ENCODE measurements at regions not wholly inside any gene's neighbourhood (a gene's known extent, or its start where the extent isn't known, plus 50 kb on each side); places are given as distances from the start of the nearest gene placed in this dataset.

DNA sequence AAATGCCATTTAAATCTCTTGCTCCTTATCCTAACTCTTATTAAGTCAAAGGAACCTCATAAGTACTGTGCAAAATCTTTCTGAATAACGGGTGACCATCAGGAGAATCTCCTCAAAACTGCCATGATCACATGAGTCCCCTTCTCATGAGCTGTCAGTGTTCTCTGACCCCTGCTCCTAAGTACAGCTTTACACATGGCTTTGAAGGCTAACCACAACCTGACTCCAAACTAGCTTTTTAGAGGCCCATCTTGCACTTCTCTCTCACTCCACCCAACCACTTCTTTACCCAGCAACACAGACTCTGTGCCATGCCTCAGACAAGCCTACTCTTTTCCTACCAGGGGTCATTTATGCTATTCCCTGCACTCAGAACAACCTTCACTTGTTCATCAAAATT lies 253.8 kb downstream of the GPD2 start:
- no peak for ATAC-seq
- no peaks in the 10 kb centered on the region for H3K27me3 Mint-ChIP-seq (ENCODE audit: insufficient read depth, low read depth, poor library complexity)

GRCh38 chr2:156691014-156691413 lies 254.8 kb downstream of the GPD2 start:
- no peaks in the 10 kb centered on the region for H4K20me1 ChIP-seq (replicated peaks; ENCODE audit: insufficient read depth)
- 0 out of 2 replicates have a peak, but pooled peaks cover 6% of the 10 kb centered on the region for H3K4me1 ChIP-seq (ENCODE audit: insufficient read depth)
- H3K9me2 ChIP-seq (ENCODE audit: insufficient read depth) = no peaks in the 10 kb centered on the region
- no peaks in the 10 kb centered on the region for H3K36me3 ChIP-seq (ENCODE audit: insufficient read depth)
- H3K4me1 Mint-ChIP-seq = peaks cover 18% of the 10 kb centered on the region
- no peaks in the 10 kb centered on the region for H3F3A ChIP-seq (replicated peaks; ENCODE audit: low read depth)
- H3K27ac Mint-ChIP-seq = no peak overlapping the region
- no peak for ATAC-seq
- H3K9me3 Mint-ChIP-seq = peaks cover 6% of the 10 kb centered on the region; the same call in 2 of the 3 replicates
- no peak for DNase-seq (ENCODE audit: low spot score)
- H2AFZ ChIP-seq = no peak overlapping the region
- no peak overlapping the region for H3K4me3 Mint-ChIP-seq
- peaks cover 8% of the 10 kb centered on the region; the same call in 1 of the 3 replicates for H3K36me3 Mint-ChIP-seq (ENCODE audit: low read depth)
- H3K27me3 Mint-ChIP-seq (ENCODE audit: insufficient read depth, low read depth, poor library complexity) = no peaks in the 10 kb centered on the region
- no peaks in the 10 kb centered on the region for H3K27me3 ChIP-seq (ENCODE audit: insufficient read depth)
- H3K4me3 ChIP-seq = no peak overlapping the region
- no peak overlapping the region for H3K27ac ChIP-seq (ENCODE audit: low read depth)
- no peak overlapping the region for H3K4me2 ChIP-seq
- no peaks in the 10 kb centered on the region for H3K79me2 ChIP-seq (replicated peaks; ENCODE audit: insufficient read depth)
- TF ChIP-seq JUNB (IDR thresholded peaks at IDR 0.05; ENCODE audit: unreplicated experiment) = no peak
- TF ChIP-seq EZH2phosphoT487 (IDR thresholded peaks at IDR 0.05; ENCODE audit: unreplicated experiment) = no peak
- TF ChIP-seq, protein P1, sequence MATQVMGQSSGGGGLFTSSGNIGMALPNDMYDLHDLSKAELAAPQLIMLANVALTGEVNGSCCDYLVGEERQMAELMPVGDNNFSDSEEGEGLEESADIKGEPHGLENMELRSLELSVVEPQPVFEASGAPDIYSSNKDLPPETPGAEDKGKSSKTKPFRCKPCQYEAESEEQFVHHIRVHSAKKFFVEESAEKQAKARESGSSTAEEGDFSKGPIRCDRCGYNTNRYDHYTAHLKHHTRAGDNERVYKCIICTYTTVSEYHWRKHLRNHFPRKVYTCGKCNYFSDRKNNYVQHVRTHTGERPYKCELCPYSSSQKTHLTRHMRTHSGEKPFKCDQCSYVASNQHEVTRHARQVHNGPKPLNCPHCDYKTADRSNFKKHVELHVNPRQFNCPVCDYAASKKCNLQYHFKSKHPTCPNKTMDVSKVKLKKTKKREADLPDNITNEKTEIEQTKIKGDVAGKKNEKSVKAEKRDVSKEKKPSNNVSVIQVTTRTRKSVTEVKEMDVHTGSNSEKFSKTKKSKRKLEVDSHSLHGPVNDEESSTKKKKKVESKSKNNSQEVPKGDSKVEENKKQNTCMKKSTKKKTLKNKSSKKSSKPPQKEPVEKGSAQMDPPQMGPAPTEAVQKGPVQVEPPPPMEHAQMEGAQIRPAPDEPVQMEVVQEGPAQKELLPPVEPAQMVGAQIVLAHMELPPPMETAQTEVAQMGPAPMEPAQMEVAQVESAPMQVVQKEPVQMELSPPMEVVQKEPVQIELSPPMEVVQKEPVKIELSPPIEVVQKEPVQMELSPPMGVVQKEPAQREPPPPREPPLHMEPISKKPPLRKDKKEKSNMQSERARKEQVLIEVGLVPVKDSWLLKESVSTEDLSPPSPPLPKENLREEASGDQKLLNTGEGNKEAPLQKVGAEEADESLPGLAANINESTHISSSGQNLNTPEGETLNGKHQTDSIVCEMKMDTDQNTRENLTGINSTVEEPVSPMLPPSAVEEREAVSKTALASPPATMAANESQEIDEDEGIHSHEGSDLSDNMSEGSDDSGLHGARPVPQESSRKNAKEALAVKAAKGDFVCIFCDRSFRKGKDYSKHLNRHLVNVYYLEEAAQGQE (IDR thresholded peaks at IDR 0.05; ENCODE audit: unreplicated experiment) = no peak
- no peak for TF ChIP-seq ZNF331 (CRISPR knock-in tag; IDR thresholded peaks at IDR 0.05; ENCODE audit: low read depth)
- TF ChIP-seq POLR2AphosphoS5 (IDR thresholded peaks at IDR 0.05; ENCODE audit: low read depth) = no peak

More for the DNA sequence above, 253.8 kb downstream of the GPD2 start:
- Histone ChIP-seq H4K20me1 (replicated peaks; ENCODE audit: insufficient read depth) (no peaks in the 10 kb centered on the region), H3K79me2 (replicated peaks; ENCODE audit: insufficient read depth) (no peaks in the 10 kb centered on the region), H3K4me1 (ENCODE audit: insufficient read depth) (0 out of 2 replicates have a peak, but pooled peaks cover 10% of the 10 kb centered on the region), H3K4me3 (no peak overlapping the region), H3K4me2 (no peak overlapping the region), H3F3A (replicated peaks; ENCODE audit: low read depth) (no peaks in the 10 kb centered on the region), H2AFZ (peak overlapping the region; percentile 83; the same call in 1 of the 2 replicates), H3K36me3 (ENCODE audit: insufficient read depth) (no peaks in the 10 kb centered on the region), H3K27ac (ENCODE audit: low read depth) (no peak overlapping the region), H3K9me2 (ENCODE audit: insufficient read depth) (no peaks in the 10 kb centered on the region), H3K27me3 (ENCODE audit: insufficient read depth) (no peaks in the 10 kb centered on the region)
- Mint-ChIP-seq H3K27ac (no peak overlapping the region), H3K36me3 (ENCODE audit: low read depth) (peaks cover 8% of the 10 kb centered on the region; the same call in 1 of the 3 replicates), H3K4me3 (no peak overlapping the region), H3K9me3 (peaks cover 6% of the 10 kb centered on the region; the same call in 2 of the 3 replicates), H3K4me1 (peaks cover 14% of the 10 kb centered on the region)
- TF ChIP-seq EZH2phosphoT487 (IDR thresholded peaks at IDR 0.05; ENCODE audit: unreplicated experiment) (no peak), ZNF114 (CRISPR knock-in tag; IDR thresholded peaks at IDR 0.05) (no peak), NANOG (IDR thresholded peaks at IDR 0.05; ENCODE audit: borderline replicate concordance) (no peak), CREB1 (CRISPR knock-in tag; IDR thresholded peaks at IDR 0.05; ENCODE audit: low read depth) (no peak), CTCF (conservative IDR thresholded peaks at IDR 0.05; ENCODE audit: low read depth in 2 of 2) (no peak)
- TF ChIP-seq, protein P2, sequence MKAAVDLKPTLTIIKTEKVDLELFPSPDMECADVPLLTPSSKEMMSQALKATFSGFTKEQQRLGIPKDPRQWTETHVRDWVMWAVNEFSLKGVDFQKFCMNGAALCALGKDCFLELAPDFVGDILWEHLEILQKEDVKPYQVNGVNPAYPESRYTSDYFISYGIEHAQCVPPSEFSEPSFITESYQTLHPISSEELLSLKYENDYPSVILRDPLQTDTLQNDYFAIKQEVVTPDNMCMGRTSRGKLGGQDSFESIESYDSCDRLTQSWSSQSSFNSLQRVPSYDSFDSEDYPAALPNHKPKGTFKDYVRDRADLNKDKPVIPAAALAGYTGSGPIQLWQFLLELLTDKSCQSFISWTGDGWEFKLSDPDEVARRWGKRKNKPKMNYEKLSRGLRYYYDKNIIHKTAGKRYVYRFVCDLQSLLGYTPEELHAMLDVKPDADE (IDR thresholded peaks at IDR 0.05) = no peak
- DNase-seq (ENCODE audit: low spot score) = no peak
